Breast epithelium (tissue), 3 donors: ENCODE measurements at regions not wholly inside any gene's neighbourhood (a gene's known extent, or its start where the extent isn't known, plus 50 kb on each side); places are given as distances from the start of the nearest gene placed in this dataset.

ENCODE experiments used
- CTCF ChIP-seq, 3 donors: fragments of 450-650 bp; IDR thresholded peaks; one replicate each; pipeline ENCODE4 v1.5.1; 2016 to 2017; ENCODE audit warnings: antibody characterized with exemption in 3 of 3, mild to moderate bottlenecking in 3 of 3, moderate library complexity in 3 of 3
- POLR2AphosphoS5 ChIP-seq, 3 donors: sonication (generic); formaldehyde crosslinking; IDR thresholded peaks; one replicate each; pipeline ENCODE4 v1.6.1; 2017; ENCODE audit warnings: antibody characterized with exemption in 3 of 3

GRCh38 chr6:77055711-77056110, 407.6 kb downstream of the HTR1B start:
- no peak for TF ChIP-seq CTCF (IDR thresholded peaks at IDR 0.05)
- no peak for TF ChIP-seq POLR2AphosphoS5 (IDR thresholded peaks at IDR 0.05)
